Suprapubic skin (tissue), 4 donors: ENCODE measurements at regions not wholly inside any gene's neighbourhood (a gene's known extent, or its start where the extent isn't known, plus 50 kb on each side); places are given as distances from the start of the nearest gene placed in this dataset.
"Not testable (repeated sequence)": the region's sequence is repeated elsewhere in the genome, so short reads cannot be mapped to it uniquely, and the experiment has no call there.

Source experiments
- DNase-seq, 2 donors: peaks; one replicate each; pipeline ENCODE4 v3.0.0-alpha.2; 2019; ENCODE audit warnings: low spot score in 2 of 2
- H3K27ac ChIP-seq: fragments of 200-600 bp; sonication (generic); one replicate; pipeline ENCODE4 v1.5.1; 2019
- H3K27me3 ChIP-seq: fragments of 200-600 bp; sonication (generic); one replicate; pipeline ENCODE4 v1.5.1; 2019
- H3K36me3 ChIP-seq: fragments of 200-600 bp; sonication (generic); one replicate; pipeline ENCODE4 v1.5.1; 2019
- H3K4me1 ChIP-seq: fragments of 200-600 bp; sonication (generic); one replicate; pipeline ENCODE4 v1.5.1; 2019
- H3K4me3 ChIP-seq: fragments of 200-600 bp; sonication (generic); one replicate; pipeline ENCODE4 v1.5.1; 2019; ENCODE audit warnings: mild to moderate bottlenecking
- H3K9me3 ChIP-seq: fragments of 200-600 bp; sonication (generic); one replicate; pipeline ENCODE4 v1.5.1; 2019
- EP300 ChIP-seq: sonication (generic); formaldehyde crosslinking; IDR thresholded peaks from one replicate; pipeline ENCODE4 v1.6.1; 2017; ENCODE audit warnings: antibody characterized with exemption
- POLR2A ChIP-seq, 2 donors: fragments of 450-650 bp; IDR thresholded peaks; one replicate each; pipeline ENCODE4 v1.6.1; 2017; ENCODE audit warnings: antibody characterized with exemption in 2 of 2, mild to moderate bottlenecking in 2 of 2, moderate library complexity in 2 of 2
- POLR2AphosphoS5 ChIP-seq, 3 donors: sonication (generic); formaldehyde crosslinking; IDR thresholded peaks; one replicate each; pipeline ENCODE4 v1.6.1; 2017; ENCODE audit warnings: antibody characterized with exemption in 3 of 3
- WGBS: methylation state at CpG from one replicate; pipeline ENCODE4 v1.1.5; 2018; 5-methylcytosine and 5-hydroxymethylcytosine counted together
- TF ChIP-seq, protein P1 (sequence below), 2 donors: fragments of 200-600 bp in 1 of 2; fragments of 450-650 bp in 1 of 2; sonication (generic) in 1 of 2; IDR thresholded peaks; one replicate each; pipeline ENCODE4 v1.5.1; 2016 to 2019; ENCODE audit warnings: antibody characterized with exemption in 2 of 2, mild to moderate bottlenecking in 1 of 2, moderate library complexity in 1 of 2

- H3K4me3 ChIP-seq = no peak overlapping the region
- H3K36me3 ChIP-seq = no peaks in the 10 kb centered on the region
- H3K4me1 ChIP-seq = no peaks in the 10 kb centered on the region
- DNase-seq = no peak
- H3K27me3 ChIP-seq = no peaks in the 10 kb centered on the region
- TF ChIP-seq POLR2AphosphoS5 (IDR thresholded peaks at IDR 0.05) (no peak), EP300 (no peak), POLR2A (IDR thresholded peaks at IDR 0.05) (no peak)
- 88% methylated on average over 2 of the region's 2 CpGs for WGBS
- no peak overlapping the region for H3K27ac ChIP-seq
- H3K9me3 ChIP-seq = no peaks in the 10 kb centered on the region
Observed at GRCh38 chr6:125375013-125375412, 73.2 kb upstream of the HDDC2 start.

DNA sequence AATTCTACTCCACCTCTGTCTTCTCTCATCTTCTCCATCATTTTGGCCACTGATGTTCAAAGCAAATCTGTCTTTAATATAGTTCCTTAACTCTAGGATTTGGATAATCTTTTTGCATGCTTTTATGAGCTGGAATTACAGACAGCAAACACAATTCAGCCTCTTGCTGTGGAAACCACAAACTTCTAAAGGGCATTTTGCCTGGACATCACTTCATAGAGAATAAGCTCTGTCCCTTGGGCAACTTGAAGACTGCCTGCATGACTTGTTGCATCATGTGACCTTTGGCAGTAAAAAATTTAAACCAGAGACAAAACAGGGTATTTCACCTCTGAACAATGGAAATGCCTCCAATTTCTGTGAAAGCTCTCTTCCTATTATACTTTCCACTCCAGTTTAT, 74.1 kb upstream of the HDDC2 start:
- Histone ChIP-seq H3K36me3 (no peaks in the 10 kb centered on the region), H3K4me3 (no peak overlapping the region), H3K27me3 (no peaks in the 10 kb centered on the region), H3K4me1 (no peaks in the 10 kb centered on the region), H3K9me3 (no peaks in the 10 kb centered on the region), H3K27ac (no peak overlapping the region)
- no peak for TF ChIP-seq POLR2AphosphoS5 (IDR thresholded peaks at IDR 0.05)
- TF ChIP-seq POLR2A (IDR thresholded peaks at IDR 0.05) = no peak
- TF ChIP-seq EP300 = no peak
- TF ChIP-seq, protein P1, sequence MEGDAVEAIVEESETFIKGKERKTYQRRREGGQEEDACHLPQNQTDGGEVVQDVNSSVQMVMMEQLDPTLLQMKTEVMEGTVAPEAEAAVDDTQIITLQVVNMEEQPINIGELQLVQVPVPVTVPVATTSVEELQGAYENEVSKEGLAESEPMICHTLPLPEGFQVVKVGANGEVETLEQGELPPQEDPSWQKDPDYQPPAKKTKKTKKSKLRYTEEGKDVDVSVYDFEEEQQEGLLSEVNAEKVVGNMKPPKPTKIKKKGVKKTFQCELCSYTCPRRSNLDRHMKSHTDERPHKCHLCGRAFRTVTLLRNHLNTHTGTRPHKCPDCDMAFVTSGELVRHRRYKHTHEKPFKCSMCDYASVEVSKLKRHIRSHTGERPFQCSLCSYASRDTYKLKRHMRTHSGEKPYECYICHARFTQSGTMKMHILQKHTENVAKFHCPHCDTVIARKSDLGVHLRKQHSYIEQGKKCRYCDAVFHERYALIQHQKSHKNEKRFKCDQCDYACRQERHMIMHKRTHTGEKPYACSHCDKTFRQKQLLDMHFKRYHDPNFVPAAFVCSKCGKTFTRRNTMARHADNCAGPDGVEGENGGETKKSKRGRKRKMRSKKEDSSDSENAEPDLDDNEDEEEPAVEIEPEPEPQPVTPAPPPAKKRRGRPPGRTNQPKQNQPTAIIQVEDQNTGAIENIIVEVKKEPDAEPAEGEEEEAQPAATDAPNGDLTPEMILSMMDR (IDR thresholded peaks at IDR 0.05) = no peak
- no peak for DNase-seq

DNA sequence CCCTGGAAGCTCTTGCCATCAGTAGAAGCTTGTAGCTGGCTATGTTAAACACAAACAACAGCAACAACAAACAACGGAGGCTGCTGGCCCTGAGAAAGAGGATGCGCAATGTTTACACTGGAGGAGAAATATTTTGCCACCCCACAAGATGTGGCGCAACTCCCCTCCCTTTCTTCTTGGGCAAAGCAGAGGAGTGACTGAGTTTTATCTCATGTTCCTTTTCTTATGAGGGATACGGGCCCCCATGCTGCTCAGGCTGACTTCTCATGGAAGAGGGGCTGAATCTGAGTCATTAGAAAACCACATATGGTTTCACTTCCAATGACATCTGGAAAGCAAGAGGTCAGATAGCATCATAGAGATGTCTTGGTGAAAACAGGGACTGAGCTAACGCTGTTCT, 75.9 kb upstream of the HDDC2 start:
- no peaks in the 10 kb centered on the region for H3K9me3 ChIP-seq
- no peak overlapping the region for H3K4me3 ChIP-seq
- peak overlapping the region; percentile 24 for H3K27ac ChIP-seq
- no peaks in the 10 kb centered on the region for H3K4me1 ChIP-seq
- 39% methylated on average over 5 of the region's 5 CpGs for WGBS
- DNase-seq = peak in 1 of 2 donors; percentile 68
- no peak for TF ChIP-seq POLR2A (IDR thresholded peaks at IDR 0.05)
- TF ChIP-seq, protein P1 (IDR thresholded peaks at IDR 0.05) = no peak
- TF ChIP-seq EP300 = no peak
- TF ChIP-seq POLR2AphosphoS5 (IDR thresholded peaks at IDR 0.05) = no peak
- H3K36me3 ChIP-seq = no peaks in the 10 kb centered on the region
- H3K27me3 ChIP-seq = no peaks in the 10 kb centered on the region

DNA sequence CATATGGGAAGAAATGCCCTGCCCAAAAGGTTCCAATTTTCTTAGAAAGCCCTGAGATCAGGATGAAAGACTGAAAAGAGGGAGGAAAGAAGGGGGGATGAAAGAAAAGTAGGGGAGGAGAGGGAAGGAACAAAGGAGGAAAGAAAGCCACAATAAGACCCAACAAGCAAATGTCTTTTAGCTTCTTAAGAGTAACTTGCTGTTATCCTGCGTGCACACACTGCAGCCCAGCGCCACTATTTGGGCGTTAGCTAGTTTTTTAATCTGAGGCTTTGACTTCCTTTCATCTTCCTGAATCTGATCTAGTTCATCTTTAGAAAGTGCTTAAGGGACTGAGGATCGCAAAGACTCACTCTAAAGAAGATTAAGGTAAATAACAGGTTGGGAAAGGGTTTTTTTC, 77.4 kb upstream of the HDDC2 start:
- no peaks in the 10 kb centered on the region for H3K4me1 ChIP-seq
- no peaks in the 10 kb centered on the region for H3K9me3 ChIP-seq
- H3K27me3 ChIP-seq = no peaks in the 10 kb centered on the region
- H3K27ac ChIP-seq = no peak overlapping the region
- TF ChIP-seq POLR2A (IDR thresholded peaks at IDR 0.05) = no peak
- TF ChIP-seq, protein P1 (IDR thresholded peaks at IDR 0.05) = no peak
- TF ChIP-seq EP300 = no peak
- no peak for TF ChIP-seq POLR2AphosphoS5 (IDR thresholded peaks at IDR 0.05)
- 60% methylated on average over 4 of the region's 4 CpGs for WGBS
- H3K36me3 ChIP-seq = no peaks in the 10 kb centered on the region
- DNase-seq = no peak
- no peak overlapping the region for H3K4me3 ChIP-seq

DNA sequence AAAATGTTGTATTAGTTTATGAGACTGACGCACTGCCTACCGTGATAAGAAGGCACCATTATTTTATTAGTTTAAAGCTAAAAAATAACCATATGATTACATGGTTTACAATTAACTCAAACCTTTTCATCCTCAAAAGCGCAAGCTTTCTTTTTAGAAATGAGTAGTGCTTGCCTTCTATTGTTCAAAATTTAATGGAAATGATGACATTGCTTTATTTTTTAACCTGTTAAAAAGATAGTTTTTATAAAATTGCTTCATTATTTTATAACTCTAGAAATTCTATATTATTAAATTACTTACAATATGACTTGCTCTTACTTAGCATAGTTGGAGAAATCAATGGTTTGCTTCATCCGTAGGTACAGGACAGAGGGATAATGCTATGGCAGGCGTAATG, 78.7 kb upstream of the HDDC2 start:
- DNase-seq = no peak
- 96% methylated on average over 5 of the region's 5 CpGs for WGBS
- H3K27ac ChIP-seq = no peak overlapping the region
- H3K4me3 ChIP-seq = no peak overlapping the region
- no peaks in the 10 kb centered on the region for H3K4me1 ChIP-seq
- no peaks in the 10 kb centered on the region for H3K27me3 ChIP-seq
- no peaks in the 10 kb centered on the region for H3K36me3 ChIP-seq
- H3K9me3 ChIP-seq = no peaks in the 10 kb centered on the region
- TF ChIP-seq POLR2AphosphoS5 (IDR thresholded peaks at IDR 0.05) (no peak), POLR2A (IDR thresholded peaks at IDR 0.05) (no peak), EP300 (no peak)
- TF ChIP-seq, protein P1 (IDR thresholded peaks at IDR 0.05) = no peak

- H3K27me3 ChIP-seq, DNase-seq, H3K27ac ChIP-seq, H3K4me3 ChIP-seq, H3K9me3 ChIP-seq, H3K4me1 ChIP-seq, H3K36me3 ChIP-seq: not testable (repeated sequence)
- WGBS = 81% methylated on average over 1 of the region's 1 CpG
Observed at GRCh38 chr6:125386337-125386736, 84.6 kb upstream of the HDDC2 start.
